ENCODE measurements at regions not wholly inside any gene's neighbourhood (a gene's known extent, or its start where the extent isn't known, plus 50 kb on each side); places are given as distances from the start of the nearest gene placed in this dataset.

DNA sequence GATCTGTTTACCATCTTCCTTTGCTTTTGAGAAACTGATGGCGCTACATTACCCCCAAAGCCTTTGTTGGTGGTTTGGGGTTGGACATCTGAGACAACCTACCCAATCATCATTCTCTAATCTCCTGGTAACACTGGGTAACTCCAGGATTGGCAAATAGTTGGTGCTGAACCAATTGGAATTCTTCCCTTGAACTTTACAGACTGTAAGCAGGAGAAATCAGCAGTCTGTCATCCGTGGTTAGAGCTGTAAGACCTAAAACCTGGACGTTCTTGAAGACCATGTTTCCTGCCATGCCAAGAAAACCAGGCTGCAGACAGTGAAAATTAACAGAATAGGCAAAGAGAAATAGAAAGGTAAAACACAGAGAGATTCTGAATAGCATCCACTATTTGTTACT, 398.8 kb upstream of the SALL1 start:
- DNase-seq (ENCODE audit: low spot score) = no peak
- Histone ChIP-seq H3K79me2 (ENCODE audit: insufficient read depth, low read depth, low read length) (no peaks in the 10 kb centered on the region), H3K9me2 (ENCODE audit: insufficient read depth, low read length) (no peaks in the 10 kb centered on the region), H3K9me3 (ENCODE audit: low read length) (no peaks in the 10 kb centered on the region), H2AFZ (ENCODE audit: low read length) (no peak overlapping the region), H3K4me3 (ENCODE audit: low read depth, low read length, poor library complexity, severe bottlenecking) (no peak overlapping the region), H4K20me1 (ENCODE audit: insufficient read depth, low read length) (no peaks in the 10 kb centered on the region), H3K4me1 (ENCODE audit: insufficient read depth, low read length, poor library complexity, severe bottlenecking) (no peaks in the 10 kb centered on the region), H3K36me3 (ENCODE audit: insufficient read depth, low read length) (no peaks in the 10 kb centered on the region), H3K4me2 (ENCODE audit: low read length) (no peak overlapping the region), H3K27ac (ENCODE audit: low read depth, low read length, poor library complexity, severe bottlenecking) (no peak overlapping the region)
- intact Hi-C loops (cut with micrococcal nuclease; ENCODE audit: unreplicated experiment) = no loop called here
- POLR2A ChIA-PET = no interaction called here
- no TSS peak for BruUV-seq (replicated peaks)
- TF ChIP-seq EZH2phosphoT487 (IDR thresholded peaks at IDR 0.05; ENCODE audit: borderline replicate concordance, low read depth, low read length) = no peak
- TF ChIP-seq, protein P1, sequence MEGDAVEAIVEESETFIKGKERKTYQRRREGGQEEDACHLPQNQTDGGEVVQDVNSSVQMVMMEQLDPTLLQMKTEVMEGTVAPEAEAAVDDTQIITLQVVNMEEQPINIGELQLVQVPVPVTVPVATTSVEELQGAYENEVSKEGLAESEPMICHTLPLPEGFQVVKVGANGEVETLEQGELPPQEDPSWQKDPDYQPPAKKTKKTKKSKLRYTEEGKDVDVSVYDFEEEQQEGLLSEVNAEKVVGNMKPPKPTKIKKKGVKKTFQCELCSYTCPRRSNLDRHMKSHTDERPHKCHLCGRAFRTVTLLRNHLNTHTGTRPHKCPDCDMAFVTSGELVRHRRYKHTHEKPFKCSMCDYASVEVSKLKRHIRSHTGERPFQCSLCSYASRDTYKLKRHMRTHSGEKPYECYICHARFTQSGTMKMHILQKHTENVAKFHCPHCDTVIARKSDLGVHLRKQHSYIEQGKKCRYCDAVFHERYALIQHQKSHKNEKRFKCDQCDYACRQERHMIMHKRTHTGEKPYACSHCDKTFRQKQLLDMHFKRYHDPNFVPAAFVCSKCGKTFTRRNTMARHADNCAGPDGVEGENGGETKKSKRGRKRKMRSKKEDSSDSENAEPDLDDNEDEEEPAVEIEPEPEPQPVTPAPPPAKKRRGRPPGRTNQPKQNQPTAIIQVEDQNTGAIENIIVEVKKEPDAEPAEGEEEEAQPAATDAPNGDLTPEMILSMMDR (conservative IDR thresholded peaks at IDR 0.05; ENCODE audit: low read length) = no peak
- CTCF ChIA-PET (ENCODE audit: unreplicated experiment) = interaction anchor here (0.6 kb wide), 1 partner anchor 35 kb away, joined by 4 read pairs; no protein-coding TSS in a partner anchor

DNA sequence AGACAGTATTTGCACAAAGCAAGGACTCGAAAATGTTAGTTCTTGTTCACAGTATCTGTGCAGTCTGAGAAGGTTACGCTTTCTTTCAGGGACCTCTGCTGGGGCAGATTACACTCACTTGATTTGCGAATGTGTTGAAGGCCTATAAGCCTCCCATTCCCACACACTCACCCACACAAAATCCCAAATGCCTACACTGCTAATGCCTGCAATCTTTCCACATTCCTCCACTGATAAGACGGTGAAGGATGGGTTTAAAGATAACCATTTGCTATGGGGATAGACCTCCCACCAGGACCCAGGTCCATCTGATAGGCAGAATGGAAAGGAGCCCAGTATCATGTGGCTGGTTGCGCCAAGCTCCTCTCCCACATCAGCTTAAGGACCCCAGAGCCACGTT, 394.9 kb upstream of the SALL1 start:
- no peak overlapping the region for H3K27ac ChIP-seq (ENCODE audit: low read depth, low read length, poor library complexity, severe bottlenecking)
- POLR2A ChIA-PET = no interaction called here
- BruUV-seq (replicated peaks) = no TSS peak
- no peaks in the 10 kb centered on the region for H3K4me1 ChIP-seq (ENCODE audit: insufficient read depth, low read length, poor library complexity, severe bottlenecking)
- no peaks in the 10 kb centered on the region for H3K36me3 ChIP-seq (ENCODE audit: insufficient read depth, low read length)
- no peaks in the 10 kb centered on the region for H4K20me1 ChIP-seq (ENCODE audit: insufficient read depth, low read length)
- no peaks in the 10 kb centered on the region for H3K9me2 ChIP-seq (ENCODE audit: insufficient read depth, low read length)
- no peak for DNase-seq (ENCODE audit: low spot score)
- CTCF ChIA-PET (ENCODE audit: unreplicated experiment) = no interaction called here
- H3K9me3 ChIP-seq (ENCODE audit: low read length) = no peaks in the 10 kb centered on the region
- H3K4me3 ChIP-seq (ENCODE audit: low read depth, low read length, poor library complexity, severe bottlenecking) = no peak overlapping the region
- H3K79me2 ChIP-seq (ENCODE audit: insufficient read depth, low read depth, low read length) = no peaks in the 10 kb centered on the region
- H3K4me2 ChIP-seq (ENCODE audit: low read length) = no peak overlapping the region
- H2AFZ ChIP-seq (ENCODE audit: low read length) = no peak overlapping the region
- no peak for TF ChIP-seq EZH2phosphoT487 (IDR thresholded peaks at IDR 0.05; ENCODE audit: borderline replicate concordance, low read depth, low read length)
- TF ChIP-seq, protein P1 (conservative IDR thresholded peaks at IDR 0.05; ENCODE audit: low read length) = no peak
- intact Hi-C loops (cut with micrococcal nuclease; ENCODE audit: unreplicated experiment) = no loop called here

DNA sequence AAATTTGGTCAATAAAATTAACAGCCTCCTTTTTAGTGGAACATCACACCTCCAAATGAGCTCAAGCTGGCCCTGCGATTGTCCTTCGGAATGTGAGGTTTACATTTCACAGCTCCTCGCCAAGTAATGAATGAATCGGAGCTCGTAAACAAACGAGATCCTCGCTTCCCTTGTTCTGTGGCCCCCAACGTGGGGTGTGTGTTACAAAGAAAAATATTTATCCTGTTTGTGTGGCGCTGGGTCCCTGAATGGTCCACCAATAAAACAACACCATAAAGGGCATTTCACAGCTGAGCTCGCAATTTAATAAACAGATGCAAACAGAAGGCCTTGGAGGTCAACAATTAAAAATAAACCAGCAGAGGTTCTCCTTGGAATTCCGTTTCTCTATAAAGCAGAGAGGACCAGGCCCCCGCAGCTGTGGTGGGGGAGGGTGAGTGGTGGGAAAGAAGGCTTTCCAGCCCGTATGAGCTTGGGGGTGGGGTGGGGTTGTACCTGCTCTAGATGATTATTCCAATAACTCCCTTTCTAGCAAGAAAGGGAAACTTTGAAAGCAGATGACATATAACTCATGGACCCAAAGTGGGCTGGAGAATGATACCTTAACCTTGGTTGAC, 393.9 kb upstream of the SALL1 start:
- no peaks in the 10 kb centered on the region for H3K79me2 ChIP-seq (ENCODE audit: insufficient read depth, low read depth, low read length)
- H3K9me2 ChIP-seq (ENCODE audit: insufficient read depth, low read length) = no peaks in the 10 kb centered on the region
- H3K36me3 ChIP-seq (ENCODE audit: insufficient read depth, low read length) = no peaks in the 10 kb centered on the region
- no peaks in the 10 kb centered on the region for H4K20me1 ChIP-seq (ENCODE audit: insufficient read depth, low read length)
- no peaks in the 10 kb centered on the region for H3K4me1 ChIP-seq (ENCODE audit: insufficient read depth, low read length, poor library complexity, severe bottlenecking)
- no peak for DNase-seq (ENCODE audit: low spot score)
- intact Hi-C loops (cut with micrococcal nuclease; ENCODE audit: unreplicated experiment) = no loop called here
- no peak overlapping the region for H2AFZ ChIP-seq (ENCODE audit: low read length)
- POLR2A ChIA-PET = interaction anchor here (0.7 kb wide), 1 partner anchor 10 kb away, joined by 5 read pairs; no protein-coding TSS in a partner anchor
- CTCF ChIA-PET (ENCODE audit: unreplicated experiment) = no interaction called here
- no peak overlapping the region for H3K27ac ChIP-seq (ENCODE audit: low read depth, low read length, poor library complexity, severe bottlenecking)
- no peak for TF ChIP-seq EZH2phosphoT487 (IDR thresholded peaks at IDR 0.05; ENCODE audit: borderline replicate concordance, low read depth, low read length)
- TF ChIP-seq, protein P1 (conservative IDR thresholded peaks at IDR 0.05; ENCODE audit: low read length) = no peak
- no peak overlapping the region for H3K4me3 ChIP-seq (ENCODE audit: low read depth, low read length, poor library complexity, severe bottlenecking)
- no peaks in the 10 kb centered on the region for H3K9me3 ChIP-seq (ENCODE audit: low read length)
- H3K4me2 ChIP-seq (ENCODE audit: low read length) = no peak overlapping the region
- BruUV-seq (replicated peaks) = no TSS peak

Data from OCI-LY7 (cell line).